Endothelial cell of umbilical vein (primary cell): ENCODE measurements at regions not wholly inside any gene's neighbourhood (a gene's known extent, or its start where the extent isn't known, plus 50 kb on each side); places are given as distances from the start of the nearest gene placed in this dataset.

Source experiments
- BruUV-seq: library from RNA; stranded (reverse); fragments of 400-500 nt; replicated peaks from 2 replicates; lab custom pipeline; 2021; lab: Mats Ljungman, UMichigan
- CTCF ChIA-PET: fragments of 300-600, 350-600 bp; sonication (Branson Sonifier 250); formaldehyde crosslinking; loops from one replicate; lab custom pipeline; 2021; ENCODE audit warnings: antibody characterized with exemption, inconsistent platforms; lab: Charles Lee
- POLR2A ChIA-PET: fragments of 300-600, 350-600 bp; sonication (Branson Sonifier 250); formaldehyde crosslinking; loops from one replicate; lab custom pipeline; 2021; ENCODE audit warnings: antibody characterized with exemption, inconsistent platforms; lab: Charles Lee
- DNase-seq: peaks from one replicate; pipeline ENCODE4 v3.0.0-alpha.2; 2011; ENCODE audit warnings: low read depth, low spot score
- FAIRE-seq: peaks from 2 replicates; lab custom pipeline; 2011; peaks lifted over from hg19 to GRCh38; lab: Jason Lieb, UNC
- H2AFZ ChIP-seq: 2 replicates; pipeline ENCODE4 v1.6.0; 2012; ENCODE audit warnings: low read depth, low read length, control low read depth, inconsistent platforms
- H3K27ac ChIP-seq: 2 replicates; pipeline ENCODE4 v1.5.1; 2011; ENCODE audit warnings: low read depth, mild to moderate bottlenecking, control low read depth, low read length, moderate library complexity; ENCODE audit not compliant: insufficient read depth
- H3K27me3 ChIP-seq, 2 experiments: 2 replicates each; pipeline versions ENCODE4 v1.6.0 to v1.6.1; 2011; ENCODE audit warnings: low read length in 2 of 2, mixed read lengths in 1 of 2; ENCODE audit not compliant: control insufficient read depth in 2 of 2, insufficient read depth in 2 of 2
- H3K36me3 ChIP-seq, 2 experiments: 2 replicates in 1 of 2; 3 replicates in 1 of 2; pipeline ENCODE4 v1.5.1; 2011; ENCODE audit warnings: low read length in 2 of 2, mild to moderate bottlenecking in 1 of 2, moderate library complexity in 1 of 2; ENCODE audit not compliant: control insufficient read depth in 2 of 2, insufficient read depth in 2 of 2; ENCODE audit errors: extremely low read depth in 1 of 2
- H3K4me1 ChIP-seq: 3 replicates; pipeline ENCODE4 v1.5.1; 2011; ENCODE audit warnings: mild to moderate bottlenecking, low read length; ENCODE audit not compliant: control insufficient read depth, insufficient read depth; ENCODE audit errors: extremely low read depth
- H3K4me2 ChIP-seq: 2 replicates; pipeline ENCODE4 v1.6.1; 2011; ENCODE audit warnings: low read length, control low read depth, mixed read lengths; ENCODE audit not compliant: insufficient read depth
- H3K4me3 ChIP-seq, 3 experiments: fragments of 200-600 bp in 1 of 3; sonication (generic), shearing (Covaris generic) in 1 of 3; replicated peaks in 1 of 3; 2 replicates each; pipeline ENCODE4 v1.5.1; 2011 to 2016; ENCODE audit warnings: control low read depth in 3 of 3, low read length in 3 of 3, mild to moderate bottlenecking in 2 of 3, inconsistent platforms in 1 of 3, low read depth in 1 of 3, moderate library complexity in 1 of 3; ENCODE audit not compliant: insufficient read depth in 1 of 3
- H3K79me2 ChIP-seq: 2 replicates; pipeline ENCODE4 v1.6.0; 2012; ENCODE audit warnings: low read length, inconsistent platforms; ENCODE audit not compliant: control insufficient read depth, insufficient read depth
- H3K9ac ChIP-seq: replicated peaks from 2 replicates; pipeline ENCODE3; 2011; ENCODE audit warnings: low read length, control low read depth; ENCODE audit not compliant: insufficient read depth; ENCODE audit errors: extremely low read depth
- H3K9me1 ChIP-seq: replicated peaks from 3 replicates; pipeline ENCODE4 v1.6.0; 2011; ENCODE audit warnings: mild to moderate bottlenecking, low read length; ENCODE audit not compliant: control insufficient read depth, insufficient read depth; ENCODE audit errors: extremely low read depth
- H3K9me3 ChIP-seq: replicated peaks from 2 replicates; pipeline ENCODE4 v1.5.1; 2012; ENCODE audit warnings: low read length, inconsistent platforms; ENCODE audit not compliant: control insufficient read depth, insufficient read depth
- H4K20me1 ChIP-seq: replicated peaks from 2 replicates; pipeline ENCODE3; 2011; ENCODE audit warnings: mild to moderate bottlenecking, low read length; ENCODE audit not compliant: control insufficient read depth, insufficient read depth; ENCODE audit errors: extremely low read depth
- EZH2 ChIP-seq: IDR thresholded peaks from 2 replicates; pipeline ENCODE4 v1.6.1; 2012; ENCODE audit warnings: borderline replicate concordance, low read depth, mild to moderate bottlenecking, moderate library complexity, low read length, inconsistent platforms; ENCODE audit not compliant: severe bottlenecking
- FOS ChIP-seq: IDR thresholded peaks from 2 replicates; pipeline ENCODE4 v1.6.1; 2011; ENCODE audit warnings: mild to moderate bottlenecking, low read length, moderate library complexity, borderline replicate concordance; ENCODE audit not compliant: insufficient read depth
- GATA2 ChIP-seq: IDR thresholded peaks from 2 replicates; pipeline ENCODE4 v1.7.0; 2011; ENCODE audit warnings: low read depth, mild to moderate bottlenecking, moderate library complexity, mixed read lengths, low read length; ENCODE audit not compliant: insufficient read length, insufficient read depth
- JUN ChIP-seq: IDR thresholded peaks from 2 replicates; pipeline ENCODE4 v1.6.1; 2011; ENCODE audit warnings: borderline replicate concordance, low read depth; ENCODE audit not compliant: insufficient read length, insufficient read depth
- MAX ChIP-seq: IDR thresholded peaks from 2 replicates; pipeline ENCODE4 v1.6.1; 2011; ENCODE audit not compliant: insufficient read depth, insufficient read length
- MYC ChIP-seq: IDR thresholded peaks from one replicate; pipeline ENCODE4 v1.6.1; 2011; ENCODE audit warnings: mild to moderate bottlenecking, low read depth, low read length
- POLR2A ChIP-seq: IDR thresholded peaks from 2 replicates; pipeline ENCODE4 v1.6.1; 2012; ENCODE audit warnings: low read depth, mild to moderate bottlenecking, control low read depth, low read length
- POLR2AphosphoS5 ChIP-seq: IDR thresholded peaks from 2 replicates; pipeline ENCODE4 v1.6.1; 2012; ENCODE audit warnings: low read depth, mild to moderate bottlenecking, control low read depth, low read length, moderate library complexity; ENCODE audit not compliant: insufficient read depth
- dilution Hi-C: fragments of 300-500 bp; cut with MboI; formaldehyde crosslinking; loops from one replicate; pipeline ENCODE4 v1.15.0; 2019; ENCODE audit warnings: low sequenced_read_pairs; ENCODE audit not compliant: extremely low pct_ligation_motif_present
- intact Hi-C: fragments of 100-400 bp; cut with micrococcal nuclease; formaldehyde crosslinking; loops from one replicate; pipeline ENCODE4 v1.10.0; 2022

- no peaks in the 10 kb centered on the region for H3K4me1 ChIP-seq
- intact Hi-C loops: no loop called here
- H3K9ac ChIP-seq: no peak overlapping the region
- H3K36me3 ChIP-seq: no peaks in the 10 kb centered on the region
- dilution Hi-C loops: no loop called here
- FAIRE-seq: no peak
- no peaks in the 10 kb centered on the region for H3K79me2 ChIP-seq
- H3K27ac ChIP-seq: no peak overlapping the region
- CTCF ChIA-PET: no interaction called here
- no peaks in the 10 kb centered on the region for H3K27me3 ChIP-seq
- TF ChIP-seq MYC (no peak), EZH2 (no peak), FOS (no peak), POLR2AphosphoS5 (no peak), JUN (no peak), POLR2A (no peak), MAX (no peak), GATA2 (no peak)
- H4K20me1 ChIP-seq: no peaks in the 10 kb centered on the region
- DNase-seq: no peak
- H3K9me1 ChIP-seq: no peaks in the 10 kb centered on the region
- no peak overlapping the region for H3K4me2 ChIP-seq
- H3K4me3 ChIP-seq: no peak overlapping the region
- POLR2A ChIA-PET: no interaction called here
- H2AFZ ChIP-seq: no peak overlapping the region
- peaks cover 5% of the 10 kb centered on the region for H3K9me3 ChIP-seq
- BruUV-seq: no TSS peak
These were observed 183.9 kb upstream of the ST6GAL2 start for GRCh38 chr2:107069890-107070289.
